D341Med (cell line): ENCODE measurements at regions not wholly inside any gene's neighbourhood (a gene's known extent, or its start where the extent isn't known, plus 50 kb on each side); places are given as distances from the start of the nearest gene placed in this dataset.
"Not testable (repeated sequence)": the region's sequence is repeated elsewhere in the genome, so short reads cannot be mapped to it uniquely, and the experiment has no call there.

Experiments
- DNase-seq: peaks from one replicate; pipeline ENCODE4 v3.0.0; 2012; ENCODE audit warnings: low spot score

- no peak for DNase-seq
Observed at GRCh38 chr4:3365326-3365725, 72.5 kb downstream of the RGS12 start.

GRCh38 chr4:3365871-3366842 lies 73.3 kb downstream of the RGS12 start:
- no peak for DNase-seq

GRCh38 chr4:3366893-3367775 lies 74.3 kb downstream of the RGS12 start:
- no peak for DNase-seq

GRCh38 chr4:3367866-3368265 lies 73.9 kb upstream of the HGFAC start:
- no peak for DNase-seq

GRCh38 chr4:3368334-3368733 lies 73.4 kb upstream of the HGFAC start:
- no peak for DNase-seq

DNA sequence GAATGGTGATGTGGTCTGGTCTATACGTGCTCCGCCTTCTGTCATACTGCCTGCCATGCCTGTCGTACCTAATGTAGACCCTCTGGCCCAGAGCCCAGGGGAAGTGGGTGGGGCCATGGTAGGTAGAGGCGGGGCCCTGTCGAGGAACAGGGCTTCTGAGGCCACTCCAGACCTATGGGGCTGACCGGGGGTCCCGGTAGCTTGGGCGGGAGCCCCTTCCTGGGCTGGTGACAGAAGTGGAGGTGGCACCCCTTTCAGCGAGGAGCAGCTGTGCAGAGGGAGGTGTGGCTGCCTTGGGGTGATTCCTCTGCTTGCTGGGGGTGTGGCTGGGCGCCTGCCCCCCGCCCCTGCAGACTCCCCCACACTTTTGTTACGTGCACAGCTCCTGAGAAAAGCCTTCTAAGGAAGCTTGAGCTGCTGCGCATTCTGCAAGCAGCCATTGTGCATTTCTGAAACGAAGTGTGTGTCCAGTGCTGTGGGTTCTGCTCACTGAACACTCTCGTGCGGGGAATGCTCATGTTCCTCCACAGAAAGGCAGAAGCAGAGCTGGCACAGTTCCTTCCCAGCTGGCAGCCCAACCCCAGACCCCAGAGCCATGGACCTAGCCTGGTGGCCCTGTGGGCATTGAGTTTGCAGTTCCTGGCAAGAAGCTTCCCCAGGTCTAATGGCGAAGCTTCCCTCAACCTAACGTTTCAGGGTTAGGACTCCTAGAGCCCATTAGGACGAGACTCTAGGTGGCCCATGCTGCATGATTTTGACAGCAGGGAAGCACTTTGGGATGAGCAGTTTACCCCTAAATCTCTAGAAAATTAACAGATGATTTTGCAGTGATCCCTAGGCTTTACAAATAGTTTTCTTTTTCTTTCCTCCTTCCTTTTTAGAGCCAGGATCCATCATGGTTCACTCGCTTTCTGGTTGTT lies 72.7 kb upstream of the HGFAC start:
- DNase-seq = peak; percentile 38

- peak; percentile 62 for DNase-seq
Observed at GRCh38 chr4:3369781-3370674, 71.7 kb upstream of the HGFAC start.

- no peak for DNase-seq
Observed at GRCh38 chr4:3371033-3372001, 70.5 kb upstream of the HGFAC start.

GRCh38 chr4:3372264-3372932 lies 69.4 kb upstream of the HGFAC start:
- DNase-seq = no peak

DNA sequence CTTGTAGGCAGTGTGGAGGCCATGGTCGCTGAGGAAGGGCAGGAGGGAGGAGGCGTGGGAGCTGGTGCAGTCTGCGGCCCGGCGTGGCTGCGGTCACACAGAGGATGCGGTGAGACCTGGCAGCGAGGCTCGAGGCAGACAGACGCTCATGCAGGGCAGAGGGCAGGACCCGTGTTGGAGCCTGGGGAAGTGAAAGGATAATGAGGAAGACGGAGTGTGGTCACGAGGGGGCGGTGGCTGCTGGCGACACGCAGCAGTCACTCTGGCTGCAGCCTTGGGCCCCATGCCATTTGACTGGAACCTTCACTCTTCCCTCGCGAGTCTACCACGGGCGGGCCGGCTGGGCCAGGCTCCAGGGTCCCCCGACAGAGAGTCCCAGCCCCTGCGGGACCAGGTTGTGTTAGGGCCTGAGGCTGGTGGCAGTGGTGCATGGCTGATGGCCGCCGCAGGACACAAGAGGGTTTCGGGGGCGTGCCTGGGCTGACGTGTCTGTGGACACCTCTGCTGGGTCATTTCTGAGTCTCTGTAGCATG lies 68.8 kb upstream of the HGFAC start:
- DNase-seq = no peak

DNA sequence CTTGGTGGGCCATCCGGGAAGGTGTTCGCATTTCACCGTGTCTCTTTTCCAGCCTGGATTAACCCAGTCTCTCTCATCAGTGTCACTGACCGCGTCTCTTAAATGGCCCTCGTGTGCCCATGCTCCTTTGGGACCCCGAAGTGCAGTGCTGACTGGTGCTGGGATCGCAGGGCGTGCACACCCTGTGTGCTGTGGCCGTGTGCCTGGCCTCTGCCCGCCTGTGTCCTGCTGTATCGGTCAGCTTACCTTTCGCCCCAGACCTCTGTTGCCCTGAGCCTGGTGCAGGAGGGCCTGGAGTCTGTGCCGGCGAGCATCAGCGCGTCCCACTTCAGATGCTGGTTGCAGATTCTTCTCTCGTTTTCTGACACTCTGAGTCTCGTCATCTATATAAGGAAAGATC lies 68.3 kb upstream of the HGFAC start:
- DNase-seq = no peak

GRCh38 chr4:3374011-3374645 lies 67.6 kb upstream of the HGFAC start:
- no peak for DNase-seq

GRCh38 chr4:3374667-3375066 lies 67.1 kb upstream of the HGFAC start:
- DNase-seq = no peak

GRCh38 chr4:3375688-3376087 lies 66.1 kb upstream of the HGFAC start:
- DNase-seq = no peak

GRCh38 chr4:3376266-3376665 lies 65.5 kb upstream of the HGFAC start:
- no peak for DNase-seq

DNA sequence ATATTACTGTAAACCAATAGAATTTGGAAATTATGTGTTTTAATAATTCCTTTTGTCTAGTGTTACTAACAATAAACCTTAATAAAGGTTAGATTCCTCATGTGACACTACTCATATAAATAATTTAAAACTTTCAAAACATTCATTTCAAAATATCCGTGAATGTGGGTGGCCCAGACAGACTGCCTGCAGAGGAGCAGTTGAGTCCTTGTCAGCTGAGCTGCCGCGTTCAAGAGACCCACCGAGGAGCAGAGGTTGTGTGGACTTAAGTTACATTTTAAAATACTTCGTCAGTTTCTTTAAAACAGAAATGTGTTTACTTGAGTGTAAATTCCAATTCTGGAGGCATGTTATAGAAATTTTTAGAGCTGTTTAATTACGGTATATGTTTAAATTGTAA lies 64.2 kb upstream of the HGFAC start:
- no peak for DNase-seq

GRCh38 chr4:3380336-3380735 lies 61.4 kb upstream of the HGFAC start:
- not testable (repeated sequence) for DNase-seq

GRCh38 chr4:3381208-3381607 lies 60.6 kb upstream of the HGFAC start:
- DNase-seq = not testable (repeated sequence)
